Stimulated activated CD4-positive, alpha-beta T cell treated with anti-CD3 and anti-CD28 coated beads, Interleukin-4, amount 100 ng/mL, for 1 hour (primary cell): ENCODE measurements at regions not wholly inside any gene's neighbourhood (a gene's known extent, or its start where the extent isn't known, plus 50 kb on each side); places are given as distances from the start of the nearest gene placed in this dataset.

Source experiments
- DNase-seq: peaks from one replicate; pipeline ENCODE4 v3.0.0-alpha.2; 2020

GRCh38 chr2:21451403-21451802, 327.6 kb downstream of the TDRD15 start:
- DNase-seq: no peak

DNA sequence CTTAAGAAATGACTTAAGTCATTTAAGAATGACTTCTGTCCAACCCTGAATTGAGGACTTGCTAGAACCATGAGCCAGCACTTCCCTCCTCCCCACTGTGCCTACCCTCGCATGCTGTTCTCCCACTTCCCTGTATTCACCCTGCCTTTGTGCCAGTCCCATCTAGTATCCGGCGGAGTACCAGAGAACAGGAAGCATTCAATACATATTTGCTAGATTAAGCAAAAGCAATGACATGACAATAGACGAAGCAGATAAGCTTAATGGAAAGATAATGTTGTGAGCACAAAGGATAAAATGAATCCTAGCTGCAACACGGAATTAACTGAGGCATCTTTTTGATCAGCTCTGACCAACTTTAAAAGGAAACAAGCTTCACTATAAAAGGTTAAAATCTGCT, 328.5 kb downstream of the TDRD15 start:
- no peak for DNase-seq

DNA sequence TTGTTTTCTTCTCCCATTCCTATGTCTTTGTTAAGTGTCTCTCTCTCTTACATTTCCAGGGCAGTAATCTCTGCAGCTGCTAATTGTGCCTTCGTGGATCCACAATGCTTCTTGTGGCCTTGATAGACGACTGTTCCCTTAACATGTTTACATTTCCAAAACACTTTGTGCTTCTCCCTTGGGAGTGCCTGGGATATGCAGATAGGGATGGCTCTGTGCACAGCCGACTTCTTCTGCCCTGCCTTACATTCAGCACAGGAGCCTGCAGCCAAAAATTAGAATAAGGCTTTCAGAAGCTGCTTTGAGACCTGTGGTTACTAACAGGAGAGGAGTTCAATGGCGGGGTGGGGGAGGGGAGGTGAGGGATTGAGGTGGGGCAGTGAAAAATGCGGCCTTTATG, 328.9 kb downstream of the TDRD15 start:
- no peak for DNase-seq

DNA sequence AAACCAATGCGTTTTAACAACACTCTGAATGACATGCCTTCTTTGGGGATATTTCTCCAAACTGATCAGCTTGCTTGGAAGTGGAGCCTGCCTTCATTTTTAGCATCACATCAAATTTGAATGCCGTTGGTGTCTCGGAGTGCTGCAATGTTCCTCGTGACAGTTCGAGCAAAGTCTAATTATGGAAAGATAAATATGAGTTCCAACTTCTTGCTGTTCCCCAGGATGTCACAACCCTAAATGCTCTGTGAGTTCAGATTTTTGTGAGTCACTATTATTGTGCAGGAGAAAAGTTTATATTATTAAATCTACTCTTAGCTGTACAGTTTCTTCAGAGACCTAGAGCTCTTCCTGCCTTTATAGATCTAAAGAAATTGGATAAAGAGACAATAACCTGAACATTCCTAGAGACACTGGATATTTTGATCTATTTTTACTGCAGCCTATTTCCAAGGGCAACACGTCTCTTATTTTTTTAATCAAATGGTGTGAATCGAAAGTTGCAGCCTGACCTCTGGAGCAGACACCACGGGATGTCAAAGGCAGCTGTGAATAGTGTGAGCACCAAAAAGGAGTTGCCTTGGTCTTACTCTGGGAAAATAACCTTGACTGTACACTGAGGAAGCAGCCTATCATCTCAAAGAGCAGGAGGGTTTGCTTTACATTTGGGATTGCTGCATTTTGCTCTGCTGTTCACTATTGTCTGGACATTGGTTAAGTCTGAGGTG, 330.1 kb downstream of the TDRD15 start:
- DNase-seq: no peak

DNA sequence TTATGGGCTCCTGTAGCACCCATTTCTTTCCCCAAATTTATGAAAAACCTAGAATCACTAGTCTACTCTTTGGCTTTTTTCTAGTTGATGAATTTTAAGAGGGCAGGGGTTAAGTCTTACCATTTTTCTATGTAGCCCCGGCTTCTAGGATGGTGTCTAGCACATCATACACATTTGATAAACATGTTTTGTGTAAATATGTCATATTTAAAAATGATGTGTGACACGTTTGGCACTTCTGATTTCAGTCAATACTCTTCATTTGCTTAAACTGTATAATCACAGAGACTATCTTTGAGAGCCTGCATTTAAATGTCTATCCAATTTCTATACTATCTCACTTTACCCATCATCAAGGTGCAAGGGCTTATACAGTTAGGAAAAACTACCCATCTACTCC, 331.1 kb downstream of the TDRD15 start:
- no peak for DNase-seq

GRCh38 chr2:21461754-21462240, 338.0 kb downstream of the TDRD15 start:
- DNase-seq: no peak

DNA sequence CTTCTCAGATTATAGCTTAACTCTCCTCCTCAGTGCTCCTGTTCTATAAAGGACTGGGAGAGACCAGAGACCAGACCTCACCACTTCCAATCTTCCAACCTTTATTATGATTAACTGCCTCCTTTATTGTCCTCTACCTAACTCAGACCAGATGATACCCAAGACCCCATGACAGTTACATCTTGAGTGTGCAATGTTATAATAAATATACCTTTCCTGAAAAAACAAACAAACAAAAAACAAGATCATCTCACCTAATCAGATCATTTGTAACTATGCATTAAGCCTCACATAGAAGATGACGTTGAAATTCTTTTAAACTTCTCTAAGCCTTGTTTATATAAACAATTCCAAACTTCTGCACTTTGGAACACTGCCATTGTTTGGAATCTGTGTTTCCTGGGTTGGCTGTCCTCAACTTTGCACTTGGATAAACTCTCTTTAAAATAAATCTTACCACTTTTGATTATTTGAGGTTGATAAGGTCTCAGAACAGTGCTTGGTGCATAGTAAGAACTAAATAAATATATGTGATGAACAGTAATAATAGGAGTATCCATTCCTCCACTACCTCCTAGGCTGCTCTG, 342.7 kb downstream of the TDRD15 start:
- no peak for DNase-seq

DNA sequence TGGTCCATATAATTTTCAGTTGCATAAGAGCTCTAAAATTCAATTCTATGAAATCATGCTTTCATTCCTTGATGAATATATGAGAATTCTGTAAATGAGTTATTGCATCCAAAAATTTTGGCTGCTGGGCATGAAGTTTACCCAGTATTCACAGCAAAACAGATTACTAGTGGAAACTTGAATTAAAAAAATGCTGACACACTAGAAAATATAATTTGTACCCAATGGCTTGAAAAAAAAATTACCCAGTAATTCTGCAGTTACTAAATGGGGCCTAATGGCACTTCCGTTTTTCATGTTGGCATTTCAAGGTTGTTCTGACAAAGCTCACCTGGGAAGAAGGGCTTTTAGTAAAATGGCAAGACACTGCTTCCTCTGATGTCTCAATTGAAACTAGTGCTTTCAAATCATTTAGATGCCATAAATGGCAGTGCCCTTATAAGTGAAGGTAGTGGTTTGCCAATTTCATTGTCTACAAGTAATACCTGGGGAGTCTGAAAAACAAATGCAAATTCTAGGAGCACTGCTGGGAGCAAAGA, 343.6 kb downstream of the TDRD15 start:
- DNase-seq: no peak

DNA sequence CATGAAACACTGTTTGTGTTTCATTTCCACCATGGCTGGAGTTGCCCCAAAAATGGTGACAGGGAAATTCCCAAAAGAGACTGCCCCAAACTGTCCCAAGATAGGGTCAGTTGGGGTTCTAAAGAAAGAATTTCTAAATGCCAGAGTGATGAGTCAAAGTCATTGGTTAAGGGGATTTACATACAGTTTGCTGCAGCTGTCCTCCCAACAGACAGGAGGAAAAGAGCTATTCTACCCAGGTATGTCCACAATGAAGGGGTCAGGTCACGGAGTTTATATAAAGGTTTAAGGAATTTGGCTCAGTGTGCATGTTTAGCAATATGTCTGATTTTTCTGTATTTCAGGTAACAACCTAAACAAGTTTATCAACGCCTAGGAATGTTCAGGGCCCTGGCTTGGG, 344.1 kb downstream of the TDRD15 start:
- no peak for DNase-seq

GRCh38 chr2:21468624-21469023, 344.9 kb downstream of the TDRD15 start:
- DNase-seq: no peak

GRCh38 chr2:21469158-21469557, 345.4 kb downstream of the TDRD15 start:
- no peak for DNase-seq

GRCh38 chr2:21469564-21469963, 345.8 kb downstream of the TDRD15 start:
- DNase-seq: no peak

GRCh38 chr2:21480162-21480561, 356.4 kb downstream of the TDRD15 start:
- no peak for DNase-seq

DNA sequence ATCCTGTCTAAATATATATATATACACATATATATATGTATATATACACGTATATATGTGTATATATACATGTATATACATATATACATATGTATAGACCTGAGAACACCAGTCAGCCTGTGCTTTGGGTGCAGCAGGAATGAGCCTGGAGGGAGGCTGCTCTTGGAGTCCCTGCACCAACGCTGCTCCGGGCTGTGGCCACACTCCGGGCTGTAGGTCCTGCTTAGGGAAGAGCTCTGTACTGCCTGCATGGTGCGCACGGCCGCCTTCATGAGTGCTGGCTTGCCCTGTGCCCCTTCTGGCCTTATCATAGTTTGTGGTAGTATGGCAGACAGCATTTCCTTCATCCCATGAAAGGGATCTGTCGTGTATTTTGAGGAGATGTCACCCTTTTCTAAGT, 360.9 kb downstream of the TDRD15 start:
- DNase-seq: no peak

GRCh38 chr2:21486445-21486844, 362.7 kb downstream of the TDRD15 start:
- no peak for DNase-seq

GRCh38 chr2:21489080-21489479, 365.3 kb downstream of the TDRD15 start:
- DNase-seq: no peak

- DNase-seq: no peak
These were observed 374.2 kb downstream of the TDRD15 start for GRCh38 chr2:21498016-21498415.

DNA sequence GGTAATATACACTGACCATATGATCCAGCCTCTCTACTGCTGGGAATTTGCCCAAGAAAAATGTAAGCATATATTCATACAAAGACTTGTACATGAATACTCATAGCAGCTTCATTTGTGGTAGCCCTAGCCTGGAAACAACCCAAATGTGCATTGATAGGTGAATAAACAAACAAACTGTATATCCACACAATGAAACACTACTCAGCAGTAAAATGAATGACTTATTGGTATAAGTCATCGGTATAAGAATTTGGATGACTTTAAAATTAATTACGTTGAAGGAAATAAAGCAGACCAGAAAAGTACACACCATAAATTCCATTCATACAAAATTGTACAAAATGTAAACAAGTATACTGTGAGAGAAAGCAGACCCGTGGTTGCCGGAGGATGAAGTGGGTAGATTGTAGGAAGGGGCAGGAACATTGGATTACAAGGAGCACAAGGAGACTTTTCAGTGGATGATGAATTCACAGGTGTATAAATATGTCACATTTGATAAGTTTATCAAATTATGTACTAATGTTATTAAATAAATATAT, 376.7 kb downstream of the TDRD15 start:
- no peak for DNase-seq

DNA sequence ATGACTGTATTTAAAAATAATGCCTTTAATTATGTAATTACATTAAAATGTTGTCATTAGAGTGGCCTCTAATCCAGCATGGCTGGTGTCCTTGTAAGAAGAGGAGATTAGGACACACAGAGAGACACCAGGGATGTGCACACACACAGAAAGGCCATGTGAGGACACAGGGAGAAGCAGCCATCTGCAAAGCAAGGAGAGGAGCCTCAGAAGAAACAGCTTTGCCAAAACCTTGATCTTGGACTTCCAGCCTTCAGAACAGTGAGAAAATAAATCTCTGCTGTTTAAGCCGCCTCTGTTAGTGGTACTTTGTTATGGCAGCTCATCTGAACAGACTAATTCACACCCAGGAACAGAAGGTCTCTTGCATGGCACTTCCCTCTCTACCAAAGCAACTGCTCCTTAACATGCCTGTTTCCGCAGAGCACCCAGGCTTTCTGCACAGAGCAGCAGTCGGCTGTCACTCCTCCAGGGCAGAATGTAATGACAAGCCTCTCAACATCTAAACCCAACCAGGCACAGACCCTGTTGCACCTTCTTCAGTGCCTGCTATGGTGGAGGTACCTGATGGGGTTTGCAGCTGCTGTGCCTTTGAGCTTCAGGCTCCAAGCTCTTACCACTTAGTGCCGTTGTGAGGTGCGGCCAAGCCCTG, 377.7 kb downstream of the TDRD15 start:
- no peak for DNase-seq

- DNase-seq: no peak
These were observed 392.1 kb downstream of the TDRD15 start for GRCh38 chr2:21515903-21516302.

DNA sequence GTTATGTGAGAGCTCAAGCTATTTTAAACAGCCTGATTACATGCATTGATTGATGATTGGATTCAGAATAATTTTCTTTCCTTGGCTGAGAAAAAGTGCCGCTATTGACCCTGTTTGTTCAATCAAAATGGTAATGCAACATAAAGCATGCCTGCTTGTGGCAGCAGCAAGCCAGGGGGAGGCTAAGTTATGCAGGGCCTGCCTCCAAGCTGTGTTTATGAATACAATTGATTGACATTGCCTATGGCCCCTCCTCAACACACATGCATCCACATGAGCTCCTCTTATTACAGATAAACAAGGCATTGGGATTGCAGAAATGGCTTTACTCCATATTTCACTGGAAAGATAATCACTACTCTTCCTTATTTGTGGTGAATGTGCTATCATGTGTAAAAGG, 395.6 kb downstream of the TDRD15 start:
- DNase-seq: no peak

GRCh38 chr2:21519821-21520220, 396.1 kb downstream of the TDRD15 start:
- DNase-seq: no peak

GRCh38 chr2:21535826-21536225, 412.1 kb downstream of the TDRD15 start:
- DNase-seq: no peak

DNA sequence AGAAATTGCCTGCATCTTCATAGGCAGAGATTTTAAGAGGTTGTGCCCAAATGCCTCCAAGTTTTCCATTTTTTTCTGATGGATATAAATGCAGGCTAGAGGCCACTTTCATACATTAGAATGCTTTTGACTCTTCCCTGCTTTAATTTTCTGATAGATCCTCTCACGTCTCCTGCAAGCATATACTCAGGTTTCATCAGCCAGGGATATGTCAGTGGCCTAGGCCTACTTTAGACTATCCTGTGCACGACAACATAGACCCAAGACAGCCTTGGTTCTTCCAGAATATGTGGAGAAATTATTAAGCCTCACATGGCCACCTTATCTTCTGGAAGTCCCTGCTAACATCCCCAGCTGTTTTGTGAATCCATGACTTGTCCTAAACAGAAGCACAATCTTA, 415.9 kb downstream of the TDRD15 start:
- no peak for DNase-seq
